ENCODE measurements at regions not wholly inside any gene's neighbourhood (a gene's known extent, or its start where the extent isn't known, plus 50 kb on each side); places are given as distances from the start of the nearest gene placed in this dataset.

DNA sequence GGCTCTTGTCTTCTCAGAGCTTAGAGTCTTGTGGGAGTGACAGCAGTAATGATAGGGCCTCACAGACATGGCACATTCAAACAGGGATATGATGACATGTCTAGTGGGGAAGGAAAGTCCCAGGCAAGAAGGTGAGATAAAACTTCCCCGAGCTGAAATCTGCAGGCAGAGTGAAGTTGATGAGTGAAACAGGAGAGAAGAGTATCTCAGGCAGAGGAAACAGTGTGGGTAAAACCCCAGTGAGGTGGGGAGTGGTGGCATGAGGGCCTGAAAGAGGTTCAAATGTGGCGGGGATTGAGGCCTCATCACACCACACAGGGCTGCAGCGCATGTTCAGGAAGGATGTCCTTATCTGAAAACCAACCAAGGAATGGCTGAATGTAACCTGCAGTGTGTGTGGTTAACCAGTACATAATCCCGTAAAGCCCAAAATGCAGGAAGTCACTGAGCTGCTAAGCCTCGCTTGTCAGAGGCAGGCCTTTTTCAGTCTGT lies 153.8 kb upstream of the E2F8 start:
- DNase-seq, result peak in 1 of 5 donors; percentile 4

DNA sequence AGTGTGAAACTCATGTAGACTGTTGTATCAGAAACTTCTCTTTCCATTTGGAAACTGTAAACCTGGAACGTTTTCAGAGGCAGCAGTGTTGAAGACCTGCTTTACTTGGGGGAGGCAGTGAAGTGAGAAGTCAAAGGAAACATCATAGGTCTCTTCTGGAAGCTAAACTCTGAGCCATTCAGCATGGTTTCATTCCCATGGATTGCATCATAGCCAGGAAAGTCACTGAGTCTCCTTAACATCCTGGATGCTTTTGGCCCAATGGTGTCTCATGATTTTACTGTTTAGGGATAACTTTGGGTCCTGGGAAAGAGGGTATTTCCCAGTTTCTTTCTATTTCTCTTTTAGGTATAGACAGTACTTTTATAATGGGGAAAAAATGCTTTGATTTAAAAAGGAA lies 153.2 kb upstream of the E2F8 start:
- no peak for DNase-seq

DNA sequence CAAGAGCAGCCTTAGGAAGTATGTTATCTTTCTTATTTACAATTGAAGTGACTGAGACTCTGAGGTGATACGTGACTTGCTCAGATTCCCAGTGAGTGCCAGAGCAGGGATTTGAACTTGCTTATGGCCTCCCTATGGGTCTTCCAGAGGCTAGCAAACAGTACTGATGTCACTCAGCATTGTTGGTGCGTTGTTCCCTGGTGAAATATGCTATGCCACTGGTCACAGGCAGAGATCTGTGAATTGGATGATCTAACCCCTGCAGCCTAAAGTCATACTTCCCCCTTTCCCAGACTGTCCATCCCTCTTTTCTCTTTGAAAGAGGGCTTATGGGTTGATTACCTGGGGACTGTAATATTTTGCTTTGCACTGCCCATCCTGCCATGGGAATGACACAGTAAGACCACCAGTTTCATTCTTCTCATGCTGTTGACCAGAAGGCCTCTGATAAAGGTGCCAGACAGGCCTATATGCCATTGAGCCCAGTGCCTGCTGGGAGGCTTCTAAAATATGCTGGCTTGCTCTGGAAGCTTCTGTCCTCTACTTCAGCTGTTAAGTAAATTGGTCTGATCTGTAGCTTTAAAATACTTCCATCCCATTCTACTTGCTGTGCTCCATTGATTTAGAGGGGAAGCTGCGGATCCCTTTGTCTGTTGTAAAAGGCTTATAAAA lies 152.2 kb upstream of the E2F8 start:
- DNase-seq, result no peak

DNA sequence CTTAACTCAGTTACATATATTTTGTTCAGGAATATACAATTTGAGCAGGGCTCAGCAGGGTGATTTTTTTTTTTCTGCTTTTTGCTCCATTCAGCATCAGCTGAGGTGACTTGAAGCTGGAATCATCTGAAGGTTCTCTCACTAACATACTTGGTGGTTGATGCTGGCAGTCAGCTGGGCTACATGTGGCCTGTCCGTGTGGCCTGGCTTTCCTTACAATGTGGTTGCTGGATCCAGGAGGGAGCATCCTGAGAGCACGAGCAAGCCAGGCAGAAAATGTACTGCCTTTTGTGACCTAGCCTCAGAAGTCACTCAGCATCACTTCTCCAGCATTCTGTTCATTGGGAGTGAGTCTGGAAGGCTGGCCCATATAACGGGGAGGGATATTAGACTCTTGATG lies 151.6 kb upstream of the E2F8 start:
- DNase-seq, result no peak

DNA sequence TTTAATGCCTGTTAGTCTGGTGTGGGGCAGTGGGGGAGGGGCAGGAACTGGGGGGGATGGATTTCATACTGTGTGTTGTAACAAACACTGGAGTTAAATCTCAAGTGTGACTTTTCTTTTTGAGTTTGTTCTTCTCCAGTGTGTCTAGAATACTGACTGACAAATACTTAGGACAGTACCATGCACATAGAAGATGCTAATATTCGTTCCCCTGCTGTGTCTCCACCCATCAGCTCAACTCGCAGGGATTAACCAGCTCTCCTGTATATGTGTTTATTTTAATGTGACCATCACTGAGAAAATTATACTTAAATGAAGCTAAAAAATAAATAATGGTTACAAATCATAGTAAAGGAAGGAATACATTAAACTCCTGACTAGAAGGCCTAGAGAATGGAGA lies 150.9 kb upstream of the E2F8 start:
- no peak for DNase-seq

DNA sequence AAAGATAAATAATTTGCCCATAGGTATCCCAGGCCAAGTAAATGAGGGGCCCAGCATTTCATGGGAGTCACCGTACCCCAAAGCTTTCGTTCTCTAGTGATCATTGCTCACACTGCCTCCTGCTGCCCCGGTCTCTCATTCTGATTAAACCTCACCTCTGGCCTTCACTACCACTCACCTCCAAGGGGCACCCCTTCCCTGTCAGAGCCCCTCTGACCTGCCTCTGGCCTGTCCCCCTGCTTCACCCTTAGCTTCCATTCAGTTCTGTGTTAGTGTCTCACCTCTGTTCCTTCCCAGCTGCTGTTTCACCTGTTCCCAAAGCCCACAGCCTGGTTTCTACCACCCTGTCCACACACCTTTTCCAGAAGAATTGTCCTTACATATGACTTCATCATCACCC lies 150.3 kb upstream of the E2F8 start:
- DNase-seq, result no peak

DNA sequence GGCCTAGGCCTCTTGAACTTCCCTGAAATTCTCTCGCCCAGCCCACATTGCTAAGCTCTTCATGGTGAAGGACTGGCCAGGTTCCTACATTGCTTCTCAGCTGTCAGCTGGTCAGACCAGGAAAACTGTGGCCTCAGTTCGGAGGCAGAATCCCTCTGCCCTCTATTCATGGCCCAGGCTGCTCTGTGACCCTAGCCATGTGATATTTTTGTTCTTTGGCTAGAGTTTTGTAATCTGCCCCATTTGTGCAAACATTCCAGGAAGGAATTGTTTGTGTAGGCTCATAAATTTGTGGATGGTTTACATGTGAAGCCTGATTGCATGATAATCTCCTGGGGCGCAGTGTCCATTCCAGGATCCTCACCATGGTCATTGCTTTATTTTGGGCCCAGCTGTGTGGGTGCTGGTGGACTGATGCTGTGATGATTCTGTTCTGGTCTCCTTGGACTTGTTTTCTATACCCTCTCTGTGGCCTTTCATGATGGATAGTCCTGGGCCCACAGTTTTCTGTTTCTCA lies 149.1 kb upstream of the E2F8 start:
- DNase-seq, result no peak

DNA sequence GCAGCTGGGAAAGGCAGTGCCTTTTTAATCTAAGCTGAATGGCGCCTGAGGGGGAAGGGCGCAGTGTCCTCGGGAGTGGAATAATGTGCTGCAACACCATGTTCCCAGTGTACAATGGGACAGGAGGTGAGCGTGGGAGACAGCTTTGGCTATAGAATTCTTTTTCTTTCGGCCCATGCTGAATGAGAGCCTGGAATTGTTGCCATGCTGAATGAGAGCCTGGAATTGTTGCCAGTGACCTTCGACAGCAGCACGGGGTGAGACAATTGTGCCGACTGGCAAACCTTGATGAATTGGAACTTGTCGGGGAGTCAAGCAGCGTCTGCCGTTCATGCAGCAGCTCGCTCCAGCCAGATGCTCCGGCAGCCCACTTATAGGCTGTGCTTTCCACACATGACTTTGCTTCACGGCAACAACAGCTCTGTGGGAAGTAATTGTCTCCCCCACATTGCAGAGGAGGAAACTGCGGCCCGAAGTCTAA lies 141.4 kb upstream of the E2F8 start:
- DNase-seq, result no peak

DNA sequence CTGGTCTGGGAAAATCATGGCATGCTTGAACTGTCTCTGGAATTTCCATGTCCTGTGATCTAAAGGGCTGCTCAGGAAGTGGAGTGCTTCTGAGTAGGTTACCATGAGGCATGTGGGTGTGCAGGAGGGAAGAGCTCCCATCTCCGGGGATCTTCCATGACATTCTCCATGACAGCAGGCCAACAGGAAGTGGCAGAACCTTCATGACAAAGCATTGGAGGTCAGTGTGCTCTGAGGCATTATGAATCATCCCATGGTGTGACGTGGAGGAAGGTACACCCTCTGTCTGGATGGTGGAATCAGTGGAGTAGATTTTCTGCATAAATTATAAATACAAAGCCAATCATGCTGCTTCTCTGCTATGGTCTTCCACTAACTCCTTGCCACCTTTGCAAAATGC lies 139.6 kb upstream of the E2F8 start:
- DNase-seq, result no peak

DNA sequence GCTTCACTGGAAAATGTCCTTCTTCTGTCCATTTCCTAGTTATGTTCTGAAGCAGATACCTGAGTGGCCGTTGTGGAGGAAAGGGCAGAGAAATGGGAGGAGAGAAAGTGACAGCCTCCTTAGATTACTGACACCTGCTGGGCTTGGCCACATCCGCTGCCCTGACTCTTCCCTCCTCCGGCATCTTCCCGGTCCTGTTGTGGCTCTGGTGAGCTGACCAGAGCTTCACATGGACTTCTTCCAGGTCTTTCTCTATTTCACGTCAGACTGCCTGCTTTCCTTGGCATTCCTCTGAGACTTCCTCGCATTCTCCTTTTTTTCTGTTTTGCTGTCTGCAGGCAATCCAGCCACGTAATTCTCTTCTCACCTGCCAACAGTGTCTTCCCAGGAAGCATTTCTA lies 138.7 kb upstream of the E2F8 start:
- DNase-seq, result no peak

DNA sequence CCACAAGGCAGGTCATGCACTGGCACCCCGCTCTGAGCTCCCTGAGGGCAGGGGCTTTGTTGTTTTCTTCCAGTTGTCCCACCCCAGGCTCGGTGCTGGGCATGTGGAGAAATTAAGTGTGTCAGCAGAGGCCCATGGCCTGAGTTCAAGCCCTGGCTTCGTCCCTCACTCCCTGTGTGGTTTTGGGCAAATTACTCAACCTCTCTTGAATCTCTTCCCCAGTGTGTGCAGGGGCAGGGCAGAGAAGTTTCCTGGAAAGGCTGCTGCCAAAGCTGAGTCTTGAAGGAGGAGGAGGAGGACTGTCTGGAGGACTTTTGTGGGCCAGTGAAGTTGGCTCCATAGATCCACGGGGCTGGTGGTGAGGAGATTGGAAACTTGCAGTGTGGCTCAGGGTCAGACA lies 138.1 kb upstream of the E2F8 start:
- DNase-seq, result no peak

DNA sequence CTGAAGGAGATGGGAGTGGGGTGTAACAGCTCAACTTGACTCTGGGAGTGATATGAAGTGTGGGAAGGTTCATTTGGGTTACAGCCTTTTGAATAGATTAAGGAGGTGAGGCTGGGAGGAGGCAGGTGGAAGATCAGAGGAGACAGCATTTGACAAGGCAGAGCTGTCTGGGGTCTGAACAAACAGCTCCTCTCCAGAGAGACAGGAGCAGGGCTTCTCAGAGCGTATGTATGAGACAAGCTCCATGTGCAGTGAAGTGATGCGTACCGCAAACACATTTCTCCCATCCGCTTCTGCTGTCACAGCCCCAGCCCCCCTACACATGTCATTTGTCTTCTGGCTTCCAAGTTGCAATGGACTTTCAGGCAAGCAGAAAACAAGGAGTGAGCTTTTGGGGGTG lies 137.1 kb upstream of the E2F8 start:
- DNase-seq, result no peak

DNA sequence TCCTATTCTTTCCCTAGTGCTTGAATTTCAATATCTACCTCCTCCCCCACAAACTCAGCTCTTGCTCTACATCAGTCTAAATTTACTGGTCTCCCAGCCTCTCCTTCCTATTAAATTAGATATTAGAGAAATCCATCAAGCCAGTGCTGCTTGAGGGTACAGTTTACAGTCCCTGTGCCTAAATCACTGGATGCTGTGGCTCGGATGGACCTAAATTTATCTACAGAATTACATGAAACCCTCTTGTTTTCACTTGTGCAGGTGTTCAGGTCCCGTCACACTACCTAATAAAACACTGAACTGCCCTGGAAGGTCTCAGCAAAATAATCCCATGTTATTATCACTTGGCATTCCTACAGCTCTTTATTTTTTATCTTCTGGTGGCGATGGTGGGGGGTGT lies 134.7 kb upstream of the E2F8 start:
- no peak for DNase-seq

DNA sequence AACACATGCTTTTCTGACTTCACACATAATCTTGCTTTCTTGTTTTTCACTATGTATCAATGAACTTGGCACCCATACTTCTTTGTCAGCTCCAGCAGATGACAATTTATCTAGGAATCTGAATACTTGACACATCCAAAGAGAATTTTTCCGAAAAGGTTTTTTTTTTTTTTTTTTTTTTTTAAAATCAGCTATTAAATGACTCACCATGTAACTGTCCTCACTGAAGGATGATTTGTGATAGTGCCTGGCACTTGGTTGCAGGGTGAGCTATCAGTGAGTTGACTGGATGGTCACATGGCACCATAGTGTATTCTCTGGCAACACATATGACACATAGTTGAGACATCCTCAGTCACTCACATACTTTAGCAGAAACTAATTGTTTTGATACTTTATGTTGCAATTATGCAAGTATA lies 133.4 kb upstream of the E2F8 start:
- DNase-seq, result no peak

DNA sequence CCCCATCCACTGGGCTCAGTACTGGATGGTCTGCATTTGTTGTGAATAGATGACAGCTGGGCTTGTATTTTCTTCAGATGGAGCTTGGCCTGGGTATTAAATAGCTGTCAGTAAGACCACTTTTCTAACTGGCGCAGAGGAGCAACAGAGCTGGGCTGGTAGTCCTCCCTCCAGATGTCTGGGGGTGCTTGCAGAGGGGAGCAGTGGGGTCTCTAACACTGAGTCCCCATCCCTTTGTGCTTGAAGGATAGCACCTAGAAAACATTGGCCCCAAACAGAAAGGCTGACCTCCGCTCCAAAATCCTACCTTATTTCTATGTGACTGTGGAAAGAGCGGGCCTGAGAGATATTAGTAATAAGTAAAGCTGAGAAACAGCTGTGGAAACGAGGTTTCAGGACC lies 131.6 kb upstream of the E2F8 start:
- DNase-seq, result no peak

DNA sequence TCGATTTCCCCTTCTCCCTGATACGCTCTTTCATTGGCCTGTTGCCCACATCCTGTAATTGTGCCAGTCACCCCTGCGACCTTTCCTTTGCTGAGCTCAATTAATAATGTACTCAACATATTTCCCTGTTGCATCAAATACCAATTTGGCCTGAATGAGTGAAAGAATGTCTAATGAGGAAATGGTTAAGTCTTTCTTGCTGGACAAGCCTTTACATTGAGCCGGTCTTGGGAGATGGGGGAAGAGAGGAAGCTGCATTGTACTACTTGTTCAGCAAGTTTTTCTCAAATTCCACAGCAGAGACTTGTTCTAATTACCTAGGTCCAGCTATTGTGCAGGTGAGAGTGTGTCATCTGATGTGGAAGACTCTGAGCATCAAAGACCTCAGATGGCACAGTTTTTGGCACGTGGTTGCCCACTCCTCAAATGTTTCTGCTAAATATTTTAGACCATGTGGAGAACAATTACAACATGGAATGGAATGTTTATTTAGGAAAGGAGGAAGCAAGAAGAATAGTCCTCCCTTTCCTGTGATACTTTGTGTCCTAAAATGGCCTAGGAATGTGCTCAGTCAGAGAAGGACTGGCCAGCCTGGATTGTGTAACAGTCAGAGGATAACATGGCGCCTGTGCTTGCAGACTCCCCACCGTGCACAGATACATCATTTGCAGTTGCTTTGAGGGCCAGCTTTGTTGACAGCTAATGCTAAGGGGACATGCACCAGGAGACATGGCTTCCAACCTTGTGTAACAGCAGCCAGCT lies 129.5 kb upstream of the E2F8 start:
- DNase-seq, result no peak

DNA sequence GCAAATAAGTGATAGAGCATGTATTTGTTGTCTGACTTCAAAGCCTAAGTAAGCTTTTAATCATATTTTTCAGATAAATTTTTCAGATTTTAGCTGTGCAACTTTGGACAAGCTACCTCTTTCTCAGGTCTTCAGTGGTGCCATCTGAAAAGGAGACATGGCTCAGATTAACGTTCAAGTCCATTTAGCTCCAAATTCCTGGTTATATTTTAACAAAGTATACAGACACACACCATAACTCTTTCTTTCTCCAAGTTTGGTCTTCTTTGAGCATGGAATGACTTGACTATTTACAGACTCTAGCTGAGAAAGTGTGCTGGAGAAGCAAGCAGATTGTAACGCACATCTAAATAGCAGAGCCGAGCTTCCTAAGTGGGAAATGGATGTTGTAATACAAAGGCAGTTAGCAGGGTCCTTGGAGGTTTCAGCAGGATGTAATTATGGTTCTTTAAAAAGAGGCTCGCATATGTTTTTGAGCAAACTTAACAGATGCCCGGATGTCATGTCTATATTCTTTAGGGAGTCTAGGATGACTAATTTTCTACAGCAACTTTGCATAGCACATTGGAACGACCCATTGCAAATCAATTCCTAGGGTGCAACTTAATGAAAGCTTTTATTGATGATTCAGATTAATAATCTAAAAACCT lies 128.1 kb upstream of the E2F8 start:
- DNase-seq, result no peak

DNA sequence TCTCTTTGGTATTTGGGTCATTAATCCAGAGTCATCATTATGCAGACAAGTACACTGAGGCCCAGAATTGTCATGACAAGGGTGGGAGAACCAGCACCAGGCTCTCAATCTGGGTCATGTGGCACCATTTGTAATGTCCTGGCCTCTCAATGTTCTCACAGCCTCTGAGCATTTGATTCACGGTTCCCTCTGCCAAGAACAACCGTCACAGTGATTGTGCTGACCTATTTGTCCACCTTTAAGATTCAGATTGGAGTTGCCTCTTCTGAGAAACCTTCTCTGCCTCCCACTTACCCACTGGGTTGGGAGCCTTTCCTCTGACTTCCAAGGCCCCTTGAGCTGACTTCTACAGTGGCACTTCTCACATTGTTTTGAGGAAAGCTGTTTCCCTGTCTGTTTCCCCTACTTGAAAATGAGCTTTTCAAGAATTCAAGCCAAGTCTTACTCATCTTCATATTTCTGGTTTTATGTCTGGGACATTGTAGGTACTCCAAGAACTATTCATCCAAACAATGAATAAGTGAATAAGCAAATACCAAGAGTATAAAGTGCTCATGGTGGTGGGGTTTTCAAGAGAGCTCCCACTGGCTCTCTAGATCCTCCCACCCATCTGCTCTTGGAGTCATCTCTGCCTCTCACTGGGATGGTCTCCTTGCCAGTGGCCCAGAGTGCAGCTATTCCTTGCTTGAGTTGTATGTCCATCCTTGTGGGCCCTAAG lies 126.4 kb upstream of the E2F8 start:
- DNase-seq, result no peak

DNA sequence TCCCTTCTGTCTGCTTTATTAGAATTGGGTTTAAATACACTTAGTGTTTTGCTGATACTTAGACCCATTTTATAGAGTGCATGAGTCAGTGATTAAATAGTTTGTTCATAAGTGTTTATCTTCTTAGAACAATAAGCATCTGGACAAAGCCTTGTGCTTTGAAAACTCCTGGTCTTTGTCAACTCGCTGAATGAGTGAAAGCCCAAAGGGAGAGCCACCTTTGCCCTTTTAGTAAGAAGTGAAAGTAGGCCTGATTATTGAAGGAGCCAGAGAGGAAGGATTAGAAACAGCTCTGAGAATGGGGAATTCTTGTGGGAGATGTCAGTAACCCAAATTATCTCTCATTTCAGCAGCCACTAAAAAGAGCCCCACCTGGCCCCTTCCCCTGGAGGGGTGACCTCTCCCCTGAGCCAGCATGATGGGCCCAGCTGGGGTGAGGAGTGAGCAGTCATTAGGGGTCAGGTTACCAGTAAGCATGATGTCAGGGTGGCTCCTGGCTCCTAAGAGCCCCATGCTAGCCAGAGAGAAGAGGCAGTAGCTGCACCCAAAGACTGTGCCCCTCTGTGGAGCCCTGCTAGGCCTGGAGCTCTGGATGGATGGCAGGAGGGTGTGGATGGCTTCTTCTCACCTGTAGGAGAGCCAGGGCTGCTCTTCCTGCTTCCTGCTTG lies 125.1 kb upstream of the E2F8 start:
- no peak for DNase-seq

DNA sequence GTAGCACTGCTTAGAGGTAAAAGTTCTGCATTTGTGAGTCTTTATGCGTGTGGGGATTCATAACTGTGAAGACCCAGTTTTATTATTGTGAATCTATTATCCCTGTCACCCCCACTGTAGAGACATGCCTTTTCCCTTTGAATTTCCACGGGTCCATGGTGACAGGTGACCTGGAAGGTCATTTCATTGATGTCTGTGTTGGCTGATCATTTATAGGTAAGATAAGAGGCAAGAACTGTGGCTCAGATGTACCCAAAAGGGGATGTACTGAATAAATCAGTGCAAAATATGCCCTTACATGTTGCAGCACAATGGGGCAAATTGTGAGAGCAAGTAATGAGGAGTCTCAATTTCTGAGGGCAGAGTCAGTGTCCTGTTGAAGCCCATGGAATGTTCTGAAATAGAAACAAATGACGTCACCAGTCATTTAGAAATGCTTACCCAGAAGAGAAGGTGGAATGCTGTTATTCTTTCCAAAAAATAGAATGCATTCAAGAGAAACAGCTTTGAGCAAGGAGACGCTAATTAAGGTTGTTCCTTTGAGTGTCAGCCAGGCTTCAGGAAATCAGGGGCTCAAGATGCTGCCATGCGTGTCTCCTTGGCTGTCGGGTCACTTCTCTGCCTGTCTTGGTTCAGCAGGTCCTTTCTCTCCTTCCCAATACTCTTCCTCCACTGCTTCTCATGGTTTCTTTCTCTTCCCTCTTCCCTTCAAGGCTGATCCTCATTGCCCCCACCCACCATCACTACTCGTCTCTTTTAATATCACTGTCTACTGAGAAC lies 118.7 kb upstream of the E2F8 start:
- no peak for DNase-seq

DNA sequence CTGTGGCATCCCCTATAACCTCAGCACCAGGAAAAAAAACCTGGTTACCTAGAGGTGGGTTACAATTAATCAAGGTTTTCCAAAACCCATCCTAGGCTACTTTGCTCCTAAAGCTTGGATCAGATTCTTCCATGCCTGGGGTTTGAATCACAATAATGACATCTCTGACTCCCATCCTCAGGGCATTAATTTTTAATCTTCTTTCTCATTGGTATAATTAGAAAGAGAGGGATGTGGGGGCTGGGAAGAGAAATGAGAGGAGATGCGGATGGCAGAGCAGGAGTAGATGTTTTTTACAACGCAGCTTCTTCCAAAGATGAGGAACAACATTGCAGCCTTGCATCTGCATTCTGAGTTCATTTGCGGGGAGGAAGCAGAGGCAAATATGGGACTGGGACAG lies 117.2 kb upstream of the E2F8 start:
- no peak for DNase-seq

DNA sequence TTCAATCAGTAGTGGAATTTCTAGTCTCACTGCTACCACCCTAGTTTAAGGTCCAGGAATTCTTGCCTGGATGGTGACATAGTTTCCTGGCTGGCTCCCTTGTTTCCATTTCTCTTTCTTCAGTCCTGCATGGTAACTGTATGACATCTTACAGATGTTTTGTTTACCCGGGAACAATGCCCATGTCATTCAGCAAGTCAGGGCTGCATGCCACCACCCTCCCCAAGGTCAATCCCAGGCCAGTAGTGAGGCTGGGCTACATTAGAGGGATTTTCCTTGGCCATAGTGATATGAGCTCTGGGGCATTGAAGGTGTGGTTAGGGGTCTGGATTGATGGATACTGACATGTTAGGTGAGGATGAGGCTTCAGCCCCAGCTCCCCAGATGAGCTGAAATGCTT lies 114.9 kb upstream of the E2F8 start:
- DNase-seq, result no peak

All from T-helper 1 cell (primary cell).